PFSK-1 (cell line): ENCODE measurements at regions not wholly inside any gene's neighbourhood (a gene's known extent, or its start where the extent isn't known, plus 50 kb on each side); places are given as distances from the start of the nearest gene placed in this dataset.

Source experiments
- FOXP2 ChIP-seq: optimal IDR thresholded peaks from 2 replicates; pipeline ENCODE3; 2011; ENCODE audit warnings: borderline replicate concordance, control low read depth, inconsistent platforms; ENCODE audit not compliant: insufficient read depth; ENCODE audit errors: extremely low read length, extremely low read depth
- POLR2AphosphoS5 ChIP-seq: IDR thresholded peaks from 2 replicates; pipeline ENCODE4 v1.6.1; 2012; ENCODE audit warnings: low read depth, mild to moderate bottlenecking, control low read depth, low read length, moderate library complexity
- SIN3A ChIP-seq: IDR thresholded peaks from 2 replicates; pipeline ENCODE4 v1.6.1; 2012; ENCODE audit warnings: mild to moderate bottlenecking, low read length, moderate library complexity, borderline replicate concordance; ENCODE audit not compliant: insufficient read depth
- TAF1 ChIP-seq: IDR thresholded peaks from 2 replicates; pipeline ENCODE4 v1.6.1; 2012; ENCODE audit warnings: low read length, control low read depth, borderline replicate concordance; ENCODE audit not compliant: insufficient read depth
- TF ChIP-seq, protein P1 (sequence below), 2 experiments: IDR thresholded peaks; 2 replicates each; pipeline versions ENCODE4 v1.6.1 to v1.8.0; 2011 to 2012; ENCODE audit warnings: low read depth in 2 of 2, low read length in 2 of 2, control low read depth in 1 of 2, inconsistent platforms in 1 of 2, mild to moderate bottlenecking in 1 of 2, moderate library complexity in 1 of 2; ENCODE audit not compliant: insufficient read depth in 1 of 2

DNA sequence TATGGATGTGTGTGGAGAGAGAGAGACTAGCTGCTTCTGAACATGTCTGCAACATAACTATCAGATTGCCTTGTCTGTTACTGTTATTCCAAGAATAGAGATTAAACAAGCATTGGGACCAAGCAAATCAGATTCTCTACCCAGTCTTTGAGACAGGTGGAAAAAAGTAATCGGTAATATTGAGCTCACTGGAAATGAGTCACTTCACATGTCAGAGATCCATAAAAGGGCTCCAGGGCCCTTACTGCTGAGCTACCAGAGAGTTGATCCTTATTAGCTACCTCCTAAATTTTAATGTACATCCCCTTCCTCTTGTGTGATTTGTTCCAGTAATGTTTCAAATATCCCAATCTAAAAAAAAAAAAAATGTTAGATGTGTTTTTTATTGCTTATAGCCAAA, 2118.0 kb downstream of the PCDH9 start:
- TF ChIP-seq TAF1: no peak
- no peak for TF ChIP-seq FOXP2
- no peak for TF ChIP-seq SIN3A
- TF ChIP-seq, protein P1, sequence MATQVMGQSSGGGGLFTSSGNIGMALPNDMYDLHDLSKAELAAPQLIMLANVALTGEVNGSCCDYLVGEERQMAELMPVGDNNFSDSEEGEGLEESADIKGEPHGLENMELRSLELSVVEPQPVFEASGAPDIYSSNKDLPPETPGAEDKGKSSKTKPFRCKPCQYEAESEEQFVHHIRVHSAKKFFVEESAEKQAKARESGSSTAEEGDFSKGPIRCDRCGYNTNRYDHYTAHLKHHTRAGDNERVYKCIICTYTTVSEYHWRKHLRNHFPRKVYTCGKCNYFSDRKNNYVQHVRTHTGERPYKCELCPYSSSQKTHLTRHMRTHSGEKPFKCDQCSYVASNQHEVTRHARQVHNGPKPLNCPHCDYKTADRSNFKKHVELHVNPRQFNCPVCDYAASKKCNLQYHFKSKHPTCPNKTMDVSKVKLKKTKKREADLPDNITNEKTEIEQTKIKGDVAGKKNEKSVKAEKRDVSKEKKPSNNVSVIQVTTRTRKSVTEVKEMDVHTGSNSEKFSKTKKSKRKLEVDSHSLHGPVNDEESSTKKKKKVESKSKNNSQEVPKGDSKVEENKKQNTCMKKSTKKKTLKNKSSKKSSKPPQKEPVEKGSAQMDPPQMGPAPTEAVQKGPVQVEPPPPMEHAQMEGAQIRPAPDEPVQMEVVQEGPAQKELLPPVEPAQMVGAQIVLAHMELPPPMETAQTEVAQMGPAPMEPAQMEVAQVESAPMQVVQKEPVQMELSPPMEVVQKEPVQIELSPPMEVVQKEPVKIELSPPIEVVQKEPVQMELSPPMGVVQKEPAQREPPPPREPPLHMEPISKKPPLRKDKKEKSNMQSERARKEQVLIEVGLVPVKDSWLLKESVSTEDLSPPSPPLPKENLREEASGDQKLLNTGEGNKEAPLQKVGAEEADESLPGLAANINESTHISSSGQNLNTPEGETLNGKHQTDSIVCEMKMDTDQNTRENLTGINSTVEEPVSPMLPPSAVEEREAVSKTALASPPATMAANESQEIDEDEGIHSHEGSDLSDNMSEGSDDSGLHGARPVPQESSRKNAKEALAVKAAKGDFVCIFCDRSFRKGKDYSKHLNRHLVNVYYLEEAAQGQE (IDR thresholded peaks at IDR 0.05; ENCODE audit: insufficient read depth in 1 of 2, low read depth in 2 of 2, low read length in 2 of 2): no peak
- TF ChIP-seq POLR2AphosphoS5: no peak

DNA sequence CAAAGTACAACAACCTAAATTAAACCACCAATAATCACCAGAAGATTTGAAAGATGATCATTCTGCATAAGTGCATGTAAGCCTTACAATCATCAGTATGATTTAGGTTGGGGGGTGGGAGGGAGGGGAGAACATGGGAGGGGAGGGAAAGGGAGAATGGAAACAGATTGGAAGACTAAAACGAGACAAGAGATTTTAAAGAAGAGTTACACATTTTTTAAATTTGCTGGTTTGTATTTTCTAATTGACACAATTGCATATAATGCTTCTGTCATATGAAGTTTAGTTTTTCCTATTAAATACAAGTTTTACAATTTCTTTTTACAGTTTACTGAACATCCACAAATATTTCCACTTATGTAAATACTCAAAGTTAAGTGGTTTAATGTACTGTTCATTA, 2118.9 kb downstream of the PCDH9 start:
- TF ChIP-seq SIN3A (no peak), FOXP2 (no peak)
- TF ChIP-seq, protein P1 (IDR thresholded peaks at IDR 0.05; ENCODE audit: insufficient read depth in 1 of 2, low read depth in 2 of 2, low read length in 2 of 2): no peak

DNA sequence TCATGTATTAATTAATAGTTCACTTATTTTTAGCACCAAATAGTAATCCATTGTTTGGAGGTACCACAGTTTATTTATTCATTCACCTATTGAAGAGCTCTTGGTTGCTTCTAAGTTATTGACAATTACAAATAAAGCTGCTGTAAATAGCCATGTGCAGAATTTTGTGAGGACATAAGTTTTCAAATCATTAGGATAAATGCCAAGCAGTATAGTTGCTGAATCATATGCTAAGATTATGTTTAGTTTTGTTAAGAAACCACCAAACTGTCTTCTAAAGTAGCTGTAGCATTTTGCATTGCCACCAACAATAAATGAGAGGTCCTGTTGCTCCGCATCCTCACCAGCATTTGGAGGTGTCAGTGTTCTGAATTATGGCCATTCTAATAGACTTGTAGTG, 2126.8 kb downstream of the PCDH9 start:
- TF ChIP-seq, protein P1 (IDR thresholded peaks at IDR 0.05; ENCODE audit: insufficient read depth in 1 of 2, low read depth in 2 of 2, low read length in 2 of 2): no peak
- no peak for TF ChIP-seq SIN3A
- TF ChIP-seq TAF1: no peak
- TF ChIP-seq FOXP2: no peak
- no peak for TF ChIP-seq POLR2AphosphoS5

DNA sequence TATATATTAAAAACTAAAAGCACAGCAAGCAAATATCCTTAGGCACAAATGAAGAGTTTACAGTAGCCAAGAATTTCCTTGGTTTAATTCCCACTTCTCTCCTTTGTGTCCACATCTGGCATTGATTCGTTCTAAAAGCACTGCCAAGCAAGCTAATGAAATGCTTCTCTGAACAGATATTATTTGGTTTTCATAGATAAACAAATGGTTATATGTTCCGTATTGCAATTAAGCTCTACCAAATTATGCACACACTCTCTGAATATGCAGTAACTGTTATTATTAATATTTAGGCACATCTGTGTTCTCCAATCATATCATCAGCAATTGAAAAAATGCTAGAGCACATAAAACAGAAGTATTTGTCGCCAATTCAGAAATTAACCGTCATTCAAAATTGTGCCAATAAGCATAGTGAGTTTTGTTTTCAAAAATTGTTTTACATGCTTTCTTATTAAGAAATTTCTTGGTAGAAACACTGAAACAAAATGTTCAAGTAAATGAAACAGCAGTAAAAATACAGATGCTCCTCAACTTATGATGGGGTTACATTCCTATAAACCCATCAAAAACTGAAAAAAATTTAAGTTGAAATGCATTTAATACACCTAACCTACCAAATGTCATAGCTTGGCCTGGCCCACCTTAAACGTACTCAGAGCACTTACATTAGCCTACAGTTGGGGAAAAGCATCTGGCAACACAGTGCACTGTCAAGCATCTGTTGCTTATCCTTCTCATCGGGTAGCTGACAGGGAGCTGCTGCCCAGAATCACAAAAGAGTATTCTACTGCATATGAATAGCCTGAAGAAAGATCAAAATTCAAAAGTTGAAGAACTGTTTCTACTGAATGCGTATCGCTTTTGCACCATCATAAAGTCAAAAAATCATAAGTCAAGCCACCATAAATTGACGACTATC, 2134.7 kb downstream of the PCDH9 start:
- TF ChIP-seq TAF1: no peak
- no peak for TF ChIP-seq SIN3A
- TF ChIP-seq, protein P1 (IDR thresholded peaks at IDR 0.05; ENCODE audit: insufficient read depth in 1 of 2, low read depth in 2 of 2, low read length in 2 of 2): no peak
- TF ChIP-seq POLR2AphosphoS5: no peak
- no peak for TF ChIP-seq FOXP2

DNA sequence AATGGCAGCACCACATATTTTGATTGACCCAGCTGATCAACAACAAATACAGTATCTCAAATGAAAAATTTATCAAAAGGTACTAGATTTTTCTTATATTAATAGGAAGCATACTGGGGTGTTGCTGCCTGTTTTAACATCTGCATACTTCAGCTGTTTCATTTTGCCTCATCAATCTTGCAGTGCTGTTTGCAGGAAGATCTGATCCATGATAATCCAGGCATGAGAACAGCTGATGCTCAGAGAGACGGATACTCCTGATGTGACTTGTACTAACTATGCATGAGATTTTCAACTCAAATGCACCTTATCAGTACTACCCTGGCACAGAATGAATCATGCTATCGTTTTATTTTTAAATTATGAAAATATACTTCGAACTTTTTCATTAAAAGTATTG, 2136.8 kb downstream of the PCDH9 start:
- TF ChIP-seq, protein P1 (IDR thresholded peaks at IDR 0.05; ENCODE audit: insufficient read depth in 1 of 2, low read depth in 2 of 2, low read length in 2 of 2): no peak
- no peak for TF ChIP-seq FOXP2
- TF ChIP-seq POLR2AphosphoS5: no peak
- TF ChIP-seq SIN3A: no peak
- no peak for TF ChIP-seq TAF1
